GM23338 (cell line): ENCODE measurements at regions not wholly inside any gene's neighbourhood (a gene's known extent, or its start where the extent isn't known, plus 50 kb on each side); places are given as distances from the start of the nearest gene placed in this dataset.

ENCODE experiments used
- ATAC-seq: fragments of 200-7000 bp; cut with Tn5 transposase; 3 replicates; pipeline ENCODE4 v1.9.1; 2020
- DNase-seq: peaks from one replicate; pipeline ENCODE4 v3.0.0-alpha.2; 2015; ENCODE audit warnings: low spot score
- H2AFZ ChIP-seq: fragments of 200-600 bp; sonication (generic); 2 replicates; pipeline ENCODE4 v1.8.0; 2016; ENCODE audit warnings: antibody characterized with exemption, mild to moderate bottlenecking, moderate library complexity
- H3F3A ChIP-seq: fragments of 200-600 bp; sonication (generic); replicated peaks from 2 replicates; pipeline ENCODE4 v1.8.0; 2017; ENCODE audit warnings: antibody characterized with exemption, mixed run types, low read depth
- H3K27ac ChIP-seq: fragments of 200-600 bp; sonication (generic); 2 replicates; pipeline ENCODE4 v1.6.1; 2016; ENCODE audit warnings: low read depth
- H3K27me3 ChIP-seq: fragments of 200-600 bp; sonication (generic); 2 replicates; pipeline ENCODE4 v1.8.0; 2016; ENCODE audit warnings: mild to moderate bottlenecking, mixed run types, moderate library complexity; ENCODE audit not compliant: insufficient read depth
- H3K36me3 ChIP-seq: fragments of 200-600 bp; sonication (generic); 2 replicates; pipeline ENCODE4 v1.8.0; 2016; ENCODE audit warnings: mild to moderate bottlenecking; ENCODE audit not compliant: insufficient read depth
- H3K4me1 ChIP-seq: fragments of 200-600 bp; sonication (generic); 2 replicates; pipeline ENCODE4 v1.8.0; 2016; ENCODE audit warnings: mild to moderate bottlenecking, moderate library complexity; ENCODE audit not compliant: insufficient read depth
- H3K4me2 ChIP-seq: fragments of 200-600 bp; sonication (generic); 2 replicates; pipeline ENCODE4 v1.7.1; 2017; ENCODE audit warnings: mixed run types
- H3K4me3 ChIP-seq: fragments of 200-600 bp; sonication (generic); 2 replicates; pipeline ENCODE4 v1.6.1; 2016; ENCODE audit warnings: mixed run types
- H3K79me2 ChIP-seq: fragments of 200-600 bp; sonication (generic); replicated peaks from 2 replicates; pipeline ENCODE4 v1.8.0; 2017; ENCODE audit warnings: mild to moderate bottlenecking; ENCODE audit not compliant: insufficient read depth
- H3K9me2 ChIP-seq: fragments of 200-600 bp; sonication (generic); 2 replicates; pipeline ENCODE4 v1.8.0; 2017; ENCODE audit not compliant: insufficient read depth
- H4K20me1 ChIP-seq: fragments of 200-600 bp; sonication (generic); replicated peaks from 2 replicates; pipeline ENCODE4 v1.8.0; 2017; ENCODE audit warnings: mild to moderate bottlenecking; ENCODE audit not compliant: insufficient read depth
- H3K27ac Mint-ChIP-seq: 2 replicates; pipeline ENCODE4 v1.8.0; 2020; ENCODE audit warnings: inconsistent platforms, mild to moderate bottlenecking, moderate library complexity, mixed read lengths
- H3K27me3 Mint-ChIP-seq: 3 replicates; pipeline ENCODE4 v1.8.0; 2022; ENCODE audit warnings: low read depth, mild to moderate bottlenecking, moderate library complexity, mixed read lengths, inconsistent platforms; ENCODE audit not compliant: insufficient read depth, poor library complexity
- H3K36me3 Mint-ChIP-seq: 3 replicates; pipeline ENCODE4 v1.8.0; 2021; ENCODE audit warnings: low read depth, mild to moderate bottlenecking, inconsistent platforms, moderate library complexity, mixed read lengths
- H3K4me1 Mint-ChIP-seq: 3 replicates; pipeline ENCODE4 v1.8.0; 2020; ENCODE audit warnings: mild to moderate bottlenecking, inconsistent platforms, mixed read lengths
- H3K4me3 Mint-ChIP-seq: 3 replicates; pipeline ENCODE4 v1.8.0; 2021; ENCODE audit warnings: moderate library complexity, mild to moderate bottlenecking, inconsistent platforms, mixed read lengths
- H3K9me3 Mint-ChIP-seq: 3 replicates; pipeline ENCODE4 v1.8.0; 2020; ENCODE audit warnings: moderate library complexity, mild to moderate bottlenecking, inconsistent platforms, mixed read lengths
- CREB1 ChIP-seq: fragments of 250-450 bp; sonication (Bioruptor Pico); IDR thresholded peaks from 2 replicates; pipeline ENCODE4 v1.5.0; 2020; ENCODE audit warnings: low read depth, mild to moderate bottlenecking, moderate library complexity
- EZH2 ChIP-seq: fragments of 200-600 bp; sonication (generic); IDR thresholded peaks from one replicate; pipeline ENCODE4 v1.8.0; 2017; ENCODE audit warnings: antibody characterized with exemption, mild to moderate bottlenecking, low read depth; ENCODE audit not compliant: unreplicated experiment
- EZH2phosphoT487 ChIP-seq: fragments of 200-600 bp; sonication (generic); IDR thresholded peaks from one replicate; pipeline ENCODE4 v1.8.1; 2018; ENCODE audit warnings: antibody characterized with exemption; ENCODE audit not compliant: unreplicated experiment
- JUNB ChIP-seq: IDR thresholded peaks from one replicate; pipeline ENCODE4 v1.6.1; 2016; ENCODE audit warnings: antibody characterized with exemption; ENCODE audit not compliant: unreplicated experiment
- NANOG ChIP-seq: IDR thresholded peaks from 2 replicates; pipeline ENCODE4 v1.6.1; 2016; ENCODE audit warnings: antibody characterized with exemption, borderline replicate concordance
- POLR2AphosphoS5 ChIP-seq: IDR thresholded peaks from 2 replicates; pipeline ENCODE4 v1.6.1; 2016; ENCODE audit warnings: antibody characterized with exemption, low read depth
- STAT1 ChIP-seq: IDR thresholded peaks from one replicate; pipeline ENCODE4 v1.6.1; 2016; ENCODE audit warnings: antibody characterized with exemption; ENCODE audit not compliant: unreplicated experiment
- ZNF114 ChIP-seq: fragments of 250-450 bp; sonication (Bioruptor Pico); IDR thresholded peaks from 2 replicates; pipeline ENCODE4 v1.5.0; 2020; ENCODE audit warnings: mild to moderate bottlenecking, moderate library complexity
- ZNF331 ChIP-seq: fragments of 250-450 bp; sonication (Bioruptor Pico); IDR thresholded peaks from 2 replicates; pipeline ENCODE4 v1.5.0; 2020; ENCODE audit warnings: low read depth, mild to moderate bottlenecking, moderate library complexity
- ZNF462 ChIP-seq: fragments of 250-450 bp; sonication (Bioruptor Pico); IDR thresholded peaks from 2 replicates; pipeline ENCODE4 v1.5.0; 2020; ENCODE audit warnings: mild to moderate bottlenecking, moderate library complexity
- TF ChIP-seq, protein P1 (sequence below): IDR thresholded peaks from 2 replicates; pipeline ENCODE4 v1.6.1; 2016; ENCODE audit warnings: antibody characterized with exemption
- TF ChIP-seq, protein P2 (sequence below), 2 experiments: fragments of 200-600 bp in 1 of 2; sonication (generic) in 1 of 2; conservative IDR thresholded peaks; 2 replicates each; pipeline versions ENCODE4 v1.5.1 to v1.6.1; 2016 to 2017; ENCODE audit warnings: antibody characterized with exemption in 2 of 2, low read depth in 2 of 2, mild to moderate bottlenecking in 2 of 2, moderate library complexity in 1 of 2
- TF ChIP-seq, protein P3 (sequence below): IDR thresholded peaks from one replicate; pipeline ENCODE4 v1.6.1; 2018; ENCODE audit warnings: antibody characterized with exemption; ENCODE audit not compliant: unreplicated experiment

GRCh38 chr2:30348825-30349224 is 98.2 kb upstream of the LCLAT1 start:
- Histone ChIP-seq H3K36me3 (0 out of 2 replicates have a peak, but pooled peaks cover 4% of the 10 kb centered on the region), H4K20me1 (no peaks in the 10 kb centered on the region), H2AFZ (no peak overlapping the region), H3K4me2 (no peak overlapping the region), H3K27ac (no peak overlapping the region), H3K27me3 (no peaks in the 10 kb centered on the region), H3K4me1 (no peaks in the 10 kb centered on the region), H3K79me2 (no peaks in the 10 kb centered on the region), H3F3A (no peaks in the 10 kb centered on the region), H3K9me2 (0 out of 2 replicates have a peak, but pooled peaks cover 2% of the 10 kb centered on the region), H3K4me3 (no peak overlapping the region)
- Mint-ChIP-seq H3K4me3 (no peak overlapping the region), H3K36me3 (peaks cover 2% of the 10 kb centered on the region; the same call in 1 of the 3 replicates), H3K4me1 (peaks cover 7% of the 10 kb centered on the region; the same call in 2 of the 3 replicates), H3K27ac (no peak overlapping the region), H3K9me3 (peaks cover 7% of the 10 kb centered on the region), H3K27me3 (peaks cover 2% of the 10 kb centered on the region)
- ATAC-seq (no peak), DNase-seq (no peak)
- TF ChIP-seq NANOG: no peak
- TF ChIP-seq, protein P1, sequence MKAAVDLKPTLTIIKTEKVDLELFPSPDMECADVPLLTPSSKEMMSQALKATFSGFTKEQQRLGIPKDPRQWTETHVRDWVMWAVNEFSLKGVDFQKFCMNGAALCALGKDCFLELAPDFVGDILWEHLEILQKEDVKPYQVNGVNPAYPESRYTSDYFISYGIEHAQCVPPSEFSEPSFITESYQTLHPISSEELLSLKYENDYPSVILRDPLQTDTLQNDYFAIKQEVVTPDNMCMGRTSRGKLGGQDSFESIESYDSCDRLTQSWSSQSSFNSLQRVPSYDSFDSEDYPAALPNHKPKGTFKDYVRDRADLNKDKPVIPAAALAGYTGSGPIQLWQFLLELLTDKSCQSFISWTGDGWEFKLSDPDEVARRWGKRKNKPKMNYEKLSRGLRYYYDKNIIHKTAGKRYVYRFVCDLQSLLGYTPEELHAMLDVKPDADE: no peak
- no peak for TF ChIP-seq CREB1 (CRISPR knock-in tag)
- no peak for TF ChIP-seq JUNB
- no peak for TF ChIP-seq EZH2
- TF ChIP-seq STAT1: no peak
- no peak for TF ChIP-seq ZNF462 (CRISPR knock-in tag)
- TF ChIP-seq ZNF114 (CRISPR knock-in tag): no peak
- TF ChIP-seq, protein P2, sequence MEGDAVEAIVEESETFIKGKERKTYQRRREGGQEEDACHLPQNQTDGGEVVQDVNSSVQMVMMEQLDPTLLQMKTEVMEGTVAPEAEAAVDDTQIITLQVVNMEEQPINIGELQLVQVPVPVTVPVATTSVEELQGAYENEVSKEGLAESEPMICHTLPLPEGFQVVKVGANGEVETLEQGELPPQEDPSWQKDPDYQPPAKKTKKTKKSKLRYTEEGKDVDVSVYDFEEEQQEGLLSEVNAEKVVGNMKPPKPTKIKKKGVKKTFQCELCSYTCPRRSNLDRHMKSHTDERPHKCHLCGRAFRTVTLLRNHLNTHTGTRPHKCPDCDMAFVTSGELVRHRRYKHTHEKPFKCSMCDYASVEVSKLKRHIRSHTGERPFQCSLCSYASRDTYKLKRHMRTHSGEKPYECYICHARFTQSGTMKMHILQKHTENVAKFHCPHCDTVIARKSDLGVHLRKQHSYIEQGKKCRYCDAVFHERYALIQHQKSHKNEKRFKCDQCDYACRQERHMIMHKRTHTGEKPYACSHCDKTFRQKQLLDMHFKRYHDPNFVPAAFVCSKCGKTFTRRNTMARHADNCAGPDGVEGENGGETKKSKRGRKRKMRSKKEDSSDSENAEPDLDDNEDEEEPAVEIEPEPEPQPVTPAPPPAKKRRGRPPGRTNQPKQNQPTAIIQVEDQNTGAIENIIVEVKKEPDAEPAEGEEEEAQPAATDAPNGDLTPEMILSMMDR (conservative IDR thresholded peaks at IDR 0.05; ENCODE audit: low read depth in 2 of 2): no peak
- no peak for TF ChIP-seq EZH2phosphoT487
- TF ChIP-seq, protein P3, sequence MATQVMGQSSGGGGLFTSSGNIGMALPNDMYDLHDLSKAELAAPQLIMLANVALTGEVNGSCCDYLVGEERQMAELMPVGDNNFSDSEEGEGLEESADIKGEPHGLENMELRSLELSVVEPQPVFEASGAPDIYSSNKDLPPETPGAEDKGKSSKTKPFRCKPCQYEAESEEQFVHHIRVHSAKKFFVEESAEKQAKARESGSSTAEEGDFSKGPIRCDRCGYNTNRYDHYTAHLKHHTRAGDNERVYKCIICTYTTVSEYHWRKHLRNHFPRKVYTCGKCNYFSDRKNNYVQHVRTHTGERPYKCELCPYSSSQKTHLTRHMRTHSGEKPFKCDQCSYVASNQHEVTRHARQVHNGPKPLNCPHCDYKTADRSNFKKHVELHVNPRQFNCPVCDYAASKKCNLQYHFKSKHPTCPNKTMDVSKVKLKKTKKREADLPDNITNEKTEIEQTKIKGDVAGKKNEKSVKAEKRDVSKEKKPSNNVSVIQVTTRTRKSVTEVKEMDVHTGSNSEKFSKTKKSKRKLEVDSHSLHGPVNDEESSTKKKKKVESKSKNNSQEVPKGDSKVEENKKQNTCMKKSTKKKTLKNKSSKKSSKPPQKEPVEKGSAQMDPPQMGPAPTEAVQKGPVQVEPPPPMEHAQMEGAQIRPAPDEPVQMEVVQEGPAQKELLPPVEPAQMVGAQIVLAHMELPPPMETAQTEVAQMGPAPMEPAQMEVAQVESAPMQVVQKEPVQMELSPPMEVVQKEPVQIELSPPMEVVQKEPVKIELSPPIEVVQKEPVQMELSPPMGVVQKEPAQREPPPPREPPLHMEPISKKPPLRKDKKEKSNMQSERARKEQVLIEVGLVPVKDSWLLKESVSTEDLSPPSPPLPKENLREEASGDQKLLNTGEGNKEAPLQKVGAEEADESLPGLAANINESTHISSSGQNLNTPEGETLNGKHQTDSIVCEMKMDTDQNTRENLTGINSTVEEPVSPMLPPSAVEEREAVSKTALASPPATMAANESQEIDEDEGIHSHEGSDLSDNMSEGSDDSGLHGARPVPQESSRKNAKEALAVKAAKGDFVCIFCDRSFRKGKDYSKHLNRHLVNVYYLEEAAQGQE: no peak
- no peak for TF ChIP-seq ZNF331
- TF ChIP-seq POLR2AphosphoS5: no peak
